ENCODE measurements at regions not wholly inside any gene's neighbourhood (a gene's known extent, or its start where the extent isn't known, plus 50 kb on each side); places are given as distances from the start of the nearest gene placed in this dataset.
A peak's percentile ranks its signal among the peaks of the same experiment; 100 is the strongest.
"Not testable (repeated sequence)": the region's sequence is repeated elsewhere in the genome, so short reads cannot be mapped to it uniquely, and the experiment has no call there.

GRCh38 chr11:92168936-92169335, 55.7 kb upstream of the FAT3 start:
- DNase-seq (ENCODE audit: low spot score) = no peak

GRCh38 chr11:92167571-92167970, 57.0 kb upstream of the FAT3 start:
- DNase-seq (ENCODE audit: low spot score) = no peak

DNA sequence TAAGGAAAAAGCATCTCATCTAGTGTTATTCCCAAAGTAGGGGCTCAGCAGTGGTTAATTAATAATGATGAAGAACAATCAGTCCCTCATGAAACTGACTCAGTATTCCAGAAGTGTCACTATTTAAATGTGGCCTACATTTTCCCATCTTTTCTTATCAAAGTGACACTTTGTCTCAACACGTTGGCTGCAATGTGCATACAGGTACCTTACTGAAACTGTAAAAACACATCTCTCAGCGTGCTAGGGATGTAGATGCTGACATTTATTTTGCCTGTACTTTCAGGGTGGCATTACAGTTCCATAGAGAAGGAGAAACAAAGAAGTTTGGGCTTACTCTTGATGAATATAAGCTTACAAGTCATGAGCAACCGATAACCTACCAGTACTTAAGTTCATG, 58.3 kb upstream of the FAT3 start:
- peak; percentile 51 for DNase-seq (ENCODE audit: low spot score)

- DNase-seq (ENCODE audit: low spot score) = no peak
Measured at GRCh38 chr11:92163879-92164278, 60.7 kb upstream of the FAT3 start.

DNA sequence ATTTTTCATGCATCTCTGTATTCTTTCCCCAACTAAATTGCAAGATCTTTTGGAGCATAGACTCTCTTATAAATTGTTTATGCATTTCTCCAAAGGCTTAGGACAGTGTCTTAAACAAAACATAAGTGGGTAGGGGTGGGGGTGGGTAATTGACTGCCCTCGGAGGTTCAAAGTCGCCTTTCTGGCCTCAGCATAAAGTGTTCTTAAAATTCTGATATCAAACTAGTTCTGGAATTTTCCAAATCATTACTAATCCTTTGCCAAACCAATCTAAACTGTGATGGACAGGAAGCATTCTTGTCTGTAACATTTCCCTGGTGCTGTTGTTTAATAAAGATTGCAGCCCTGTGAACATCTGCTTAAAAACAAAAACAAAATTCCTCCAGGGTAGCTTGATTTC, 61.8 kb upstream of the FAT3 start:
- DNase-seq (ENCODE audit: low spot score) = no peak

GRCh38 chr11:92159931-92160330, 64.7 kb upstream of the FAT3 start:
- no peak for DNase-seq (ENCODE audit: low spot score)

DNA sequence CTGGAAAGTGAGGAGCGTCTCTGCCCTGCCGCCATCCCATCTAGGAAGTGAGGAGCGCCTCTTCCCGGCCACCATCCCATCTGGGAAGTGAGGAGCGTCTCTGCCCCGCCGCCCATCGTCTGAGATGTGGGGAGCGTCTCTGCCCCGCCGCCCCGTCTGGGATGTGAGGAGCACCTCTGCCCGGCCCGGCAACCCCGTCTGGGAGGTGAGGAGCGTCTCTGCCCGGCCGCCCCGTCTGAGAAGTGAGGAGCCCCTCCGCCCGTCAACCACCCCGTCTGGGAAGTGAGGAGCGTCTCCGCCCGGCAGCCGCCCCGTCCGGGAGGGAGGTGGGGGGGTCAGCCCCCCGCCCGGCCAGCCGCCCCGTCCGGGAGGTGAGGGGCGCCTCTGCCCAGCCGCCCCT, 67.2 kb upstream of the FAT3 start:
- DNase-seq (ENCODE audit: low spot score) = not testable (repeated sequence)

DNA sequence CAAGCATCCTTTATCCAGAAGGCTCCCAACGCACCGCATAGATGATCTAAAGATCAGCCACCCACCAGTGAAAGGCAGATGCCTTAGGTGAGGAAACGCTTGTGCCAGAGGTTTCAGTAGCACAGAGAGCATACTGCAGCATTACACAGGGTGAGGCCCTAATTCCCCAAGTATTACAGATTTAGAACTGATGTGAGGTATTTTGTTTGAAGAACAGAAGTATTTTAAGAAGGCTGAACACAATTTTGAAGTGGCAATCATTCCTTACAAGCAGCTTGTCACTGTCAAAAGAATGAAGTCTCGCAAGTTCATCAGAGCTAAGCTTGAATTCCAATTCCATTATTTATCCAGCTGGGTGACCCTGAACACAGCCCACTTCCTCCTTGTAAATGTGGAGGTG, 70.0 kb upstream of the FAT3 start:
- DNase-seq (ENCODE audit: low spot score) = peak; percentile 69

DNA sequence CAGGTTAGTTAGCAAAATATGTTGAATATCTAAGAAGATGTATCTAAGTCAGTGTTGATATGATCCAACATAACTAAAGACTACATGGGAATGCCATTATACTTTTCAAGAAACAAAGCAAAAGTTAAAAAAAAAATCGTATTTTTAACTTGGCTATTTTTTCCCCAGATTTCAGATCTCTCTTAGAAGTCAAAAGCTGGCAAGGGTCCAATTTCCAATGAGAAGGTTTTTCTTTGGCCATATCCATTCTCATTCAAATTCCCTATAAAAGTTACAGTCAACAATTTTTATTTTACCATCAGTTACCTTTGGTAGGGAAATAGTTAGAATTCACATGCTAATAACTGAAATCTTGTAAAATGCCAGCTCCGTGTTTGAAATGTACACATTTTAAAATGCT, 70.5 kb upstream of the FAT3 start:
- DNase-seq (ENCODE audit: low spot score) = no peak

DNA sequence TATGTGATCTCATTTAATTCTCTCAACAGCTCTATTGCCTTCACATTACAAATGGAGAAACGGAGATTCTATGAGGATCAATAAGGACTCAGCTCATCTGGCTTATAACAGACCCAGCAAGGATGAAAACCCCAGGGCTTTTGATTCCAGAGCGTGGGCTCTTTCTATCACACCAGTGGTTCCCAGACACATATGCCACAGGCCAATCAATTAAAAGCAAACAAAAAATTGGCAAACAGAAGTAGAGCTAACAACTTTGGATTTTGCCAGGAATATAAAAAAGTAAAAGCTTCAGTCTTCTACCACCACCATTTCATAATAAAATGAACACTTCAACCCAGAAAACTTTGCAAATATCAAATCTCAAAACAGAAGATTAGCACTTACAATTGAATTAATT, 71.1 kb upstream of the FAT3 start:
- no peak for DNase-seq (ENCODE audit: low spot score)

GRCh38 chr11:92152245-92152644, 72.4 kb upstream of the FAT3 start:
- DNase-seq (ENCODE audit: low spot score) = no peak

- no peak for DNase-seq (ENCODE audit: low spot score)
Measured at GRCh38 chr11:92149996-92150395, 74.6 kb upstream of the FAT3 start.

DNA sequence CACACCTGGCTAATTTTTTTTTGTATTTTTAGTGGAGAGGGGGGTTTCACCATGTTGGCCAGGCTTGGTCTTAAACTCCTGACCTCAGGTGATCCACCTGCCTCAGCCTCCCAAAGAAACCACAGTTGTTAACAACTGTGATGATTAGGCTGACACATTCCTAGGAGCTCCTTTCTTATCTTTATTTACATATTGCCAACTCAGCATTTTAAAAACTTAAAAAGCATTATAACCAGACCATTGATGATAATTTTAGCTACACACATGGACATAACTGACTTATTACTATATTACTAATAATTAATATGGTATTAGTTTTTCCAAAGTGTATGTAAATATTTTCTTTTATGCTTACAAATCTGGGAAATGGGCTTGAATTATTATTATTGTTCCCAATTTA, 82.9 kb upstream of the FAT3 start:
- DNase-seq (ENCODE audit: low spot score) = no peak

DNA sequence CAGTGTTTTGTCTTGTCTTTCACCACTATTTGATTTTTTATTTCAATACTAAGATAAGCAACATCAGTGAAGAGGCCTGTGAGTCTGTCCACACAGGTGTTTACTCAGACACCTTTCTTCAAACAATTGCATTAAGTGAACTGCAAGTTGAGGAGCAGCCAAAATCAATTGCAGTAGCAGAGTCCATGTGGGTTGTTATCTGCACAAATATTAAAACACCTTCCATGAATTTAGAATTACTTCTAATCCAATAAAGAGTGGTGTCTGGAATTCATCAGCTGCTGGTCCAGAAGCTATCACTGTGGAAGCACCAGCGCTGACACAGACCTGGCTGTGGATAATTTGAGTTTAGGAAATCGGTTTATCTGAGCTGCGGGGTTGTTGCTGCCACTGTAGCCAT, 83.5 kb upstream of the FAT3 start:
- DNase-seq (ENCODE audit: low spot score) = no peak

DNA sequence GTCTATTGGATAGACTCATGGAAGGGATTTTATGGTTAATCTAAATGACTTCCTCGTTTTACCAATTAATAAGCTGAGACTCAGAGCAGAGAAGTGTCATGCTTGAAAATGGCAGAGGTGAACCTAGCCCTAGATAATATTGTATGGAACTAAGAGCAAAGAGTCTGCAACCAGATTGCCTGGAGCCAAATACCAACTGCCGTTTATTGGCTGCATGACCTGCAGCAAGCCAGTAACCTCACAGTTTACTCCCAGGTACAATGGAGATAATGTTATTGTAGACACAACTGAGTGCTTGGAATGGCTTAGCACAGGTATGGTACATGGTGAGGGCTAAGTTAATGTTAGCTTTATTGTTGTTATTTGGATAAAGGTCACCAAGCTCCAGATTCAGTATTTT, 84.6 kb upstream of the FAT3 start:
- DNase-seq (ENCODE audit: low spot score) = no peak

DNA sequence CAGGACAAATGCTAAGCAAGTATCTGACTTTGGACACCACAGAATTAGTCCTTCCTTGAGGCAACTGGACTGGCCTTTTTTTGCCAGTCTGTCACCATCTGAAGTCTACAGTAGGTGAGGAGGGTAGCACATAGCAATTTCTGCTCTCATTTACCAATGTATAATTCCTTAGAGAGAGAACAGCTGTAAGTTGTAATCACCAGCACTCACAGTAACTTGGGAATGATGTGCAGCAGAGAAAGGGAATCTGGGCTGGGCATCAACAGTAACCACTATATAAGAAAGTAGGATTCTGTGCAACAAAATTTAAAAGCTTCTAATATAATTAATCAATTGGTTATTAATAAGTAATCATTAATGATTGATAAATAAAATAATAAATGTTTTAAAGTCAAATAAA, 86.3 kb upstream of the FAT3 start:
- DNase-seq (ENCODE audit: low spot score) = no peak

DNA sequence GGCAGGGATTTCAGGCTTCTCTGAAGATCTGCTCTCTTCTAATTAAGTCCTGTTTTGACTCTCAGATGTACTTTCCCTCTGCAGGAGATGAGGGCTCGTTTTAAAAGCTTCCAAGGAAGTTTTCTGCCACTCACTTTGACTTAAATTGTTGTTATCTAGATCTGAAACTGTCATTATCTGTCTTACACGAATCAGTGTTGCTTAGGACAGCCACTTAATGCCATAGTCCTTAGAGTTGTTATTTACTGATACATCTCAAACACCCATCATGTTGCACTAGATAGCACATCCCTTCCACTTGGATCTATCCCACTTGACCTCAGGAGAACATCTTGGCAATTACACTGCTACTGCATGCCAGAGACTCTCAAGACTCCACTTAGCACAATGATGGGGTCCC, 86.9 kb upstream of the FAT3 start:
- DNase-seq (ENCODE audit: low spot score) = no peak

GRCh38 chr11:92136797-92137196, 87.8 kb upstream of the FAT3 start:
- no peak for DNase-seq (ENCODE audit: low spot score)

- DNase-seq (ENCODE audit: low spot score) = no peak
Measured at GRCh38 chr11:92131289-92131865, 93.2 kb upstream of the FAT3 start.

DNA sequence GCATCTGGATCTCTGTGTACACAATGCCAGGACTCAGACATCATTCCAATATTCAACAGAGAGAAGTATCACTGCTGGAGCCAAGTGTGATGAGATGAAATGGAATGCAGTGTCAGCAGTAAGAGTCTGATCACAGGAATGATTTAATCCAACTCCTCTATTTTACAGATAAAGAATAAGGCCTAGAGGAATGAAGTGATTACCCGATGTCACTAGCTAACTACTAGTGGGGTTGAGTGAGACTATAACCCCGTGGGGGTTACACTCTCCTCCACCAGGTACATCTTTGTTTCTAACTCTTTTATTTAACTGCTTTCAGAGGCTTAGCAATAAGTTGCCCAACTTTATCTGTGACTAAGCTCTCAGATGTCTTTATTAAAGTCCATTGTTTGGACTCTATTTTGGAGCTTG, 94.2 kb upstream of the FAT3 start:
- no peak for DNase-seq (ENCODE audit: low spot score)

DNA sequence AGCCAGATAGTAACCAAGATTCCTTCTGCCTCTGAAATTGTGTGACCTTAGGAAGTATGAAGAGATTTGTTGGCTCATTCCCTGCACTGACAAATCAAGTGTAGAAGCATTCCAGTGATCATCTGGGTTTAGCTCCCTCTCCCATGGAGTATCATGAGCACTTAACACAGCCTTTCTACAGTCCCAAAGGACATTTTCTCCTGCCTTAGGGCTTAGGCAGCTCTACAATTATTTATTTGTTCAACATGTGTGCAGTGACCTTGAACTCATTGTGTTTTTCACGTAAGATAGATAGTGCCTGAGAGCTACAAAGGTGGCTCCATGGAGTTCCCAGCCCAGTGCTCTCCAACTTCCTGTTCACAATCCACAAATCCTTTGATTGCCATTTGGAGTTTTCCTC, 94.8 kb upstream of the FAT3 start:
- DNase-seq (ENCODE audit: low spot score) = no peak

DNA sequence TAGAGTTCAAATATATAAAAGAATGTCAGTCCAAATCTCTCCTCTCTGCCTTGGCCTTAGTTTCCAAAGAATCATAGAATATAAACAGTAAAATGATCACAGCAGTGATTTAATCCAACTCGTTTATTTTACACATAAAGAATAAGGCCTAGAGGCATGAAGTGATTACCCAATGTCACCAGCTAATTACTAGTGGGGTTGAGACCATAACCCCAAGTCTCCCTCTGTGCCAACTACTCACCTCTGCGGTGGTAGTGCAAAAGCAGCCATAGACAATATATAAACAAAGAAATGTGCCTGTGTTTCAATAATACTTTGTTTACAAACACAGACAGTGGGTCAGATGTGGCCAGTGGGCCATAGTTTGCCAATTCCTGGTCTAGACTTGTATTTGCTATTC, 96.6 kb upstream of the FAT3 start:
- DNase-seq (ENCODE audit: low spot score) = no peak

- DNase-seq (ENCODE audit: low spot score) = no peak
Measured at GRCh38 chr11:92125321-92125720, 99.3 kb upstream of the FAT3 start.

DNA sequence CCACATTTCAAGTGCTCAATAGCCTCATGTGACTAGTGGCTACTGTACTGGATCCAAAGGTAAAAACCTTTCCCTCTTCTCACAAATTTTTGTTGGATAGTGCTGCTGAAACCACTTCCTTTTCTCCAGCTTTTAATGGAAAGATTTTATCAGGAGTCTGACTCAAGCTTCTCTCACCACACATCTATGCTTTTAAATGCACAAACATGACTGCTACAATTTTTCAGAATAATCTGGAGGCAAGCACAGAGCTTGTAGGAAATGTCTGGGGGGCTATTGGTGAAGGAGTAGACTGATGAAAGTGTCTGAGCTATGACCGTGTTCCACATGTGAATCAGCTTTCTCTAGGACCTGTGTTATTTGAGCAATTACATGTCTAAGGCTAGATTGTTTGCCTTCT, 101.1 kb upstream of the FAT3 start:
- DNase-seq (ENCODE audit: low spot score) = no peak

DNA sequence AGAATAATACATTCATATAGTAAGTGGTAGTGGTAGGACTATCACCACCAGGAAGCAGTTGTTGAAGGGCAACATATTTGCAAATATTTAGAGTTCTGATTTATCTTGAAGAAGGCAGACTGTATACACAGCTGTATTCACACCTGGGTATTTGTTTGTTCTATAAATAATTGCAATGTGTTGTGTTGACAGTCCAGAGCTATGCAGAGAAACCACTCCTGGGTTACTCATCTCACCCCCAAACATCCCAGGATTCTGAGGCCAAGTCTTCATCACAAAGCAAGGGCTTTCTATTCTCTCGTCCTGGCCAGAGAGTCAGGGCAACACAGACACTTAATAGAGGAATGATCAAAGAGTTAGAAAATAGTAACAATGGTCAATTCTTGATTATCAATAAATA, 102.1 kb upstream of the FAT3 start:
- DNase-seq (ENCODE audit: low spot score) = no peak

Data from putamen (tissue), 1 donor.